Loucy (cell line): ENCODE measurements at regions not wholly inside any gene's neighbourhood (a gene's known extent, or its start where the extent isn't known, plus 50 kb on each side); places are given as distances from the start of the nearest gene placed in this dataset.

ENCODE experiments used
- H2AFZ ChIP-seq: fragments of 200-600 bp; sonication (generic); 2 replicates; pipeline ENCODE4 v1.6.0; 2016; ENCODE audit warnings: antibody characterized with exemption, mild to moderate bottlenecking, low read length, moderate library complexity
- H3F3A ChIP-seq: fragments of 200-600 bp; 2 replicates; pipeline ENCODE4 v1.6.0; 2016; ENCODE audit warnings: antibody characterized with exemption, low read depth, mild to moderate bottlenecking
- H3K27me3 ChIP-seq: fragments of 200-600 bp; sonication (generic); 2 replicates; pipeline ENCODE4 v1.6.1; 2014; ENCODE audit warnings: low read length, mild to moderate bottlenecking; ENCODE audit not compliant: insufficient read depth, poor library complexity, severe bottlenecking
- H3K36me3 ChIP-seq: fragments of 200-600 bp; sonication (generic); 2 replicates; pipeline ENCODE4 v1.6.1; 2016; ENCODE audit warnings: low read length; ENCODE audit not compliant: insufficient read depth
- H3K4me1 ChIP-seq: fragments of 200-600 bp; sonication (generic); 2 replicates; pipeline ENCODE4 v1.5.1; 2014; ENCODE audit warnings: low read length, mild to moderate bottlenecking; ENCODE audit not compliant: insufficient read depth, poor library complexity, severe bottlenecking
- H3K4me2 ChIP-seq: fragments of 200-600 bp; sonication (generic); 2 replicates; pipeline ENCODE4 v1.6.0; 2014; ENCODE audit warnings: antibody characterized with exemption, low read length, low read depth, mild to moderate bottlenecking; ENCODE audit not compliant: poor library complexity, severe bottlenecking
- H3K4me3 ChIP-seq: fragments of 200-600 bp; sonication (generic); 2 replicates; pipeline ENCODE4 v1.5.1; 2014; ENCODE audit warnings: low read length, mild to moderate bottlenecking, mixed read lengths; ENCODE audit not compliant: poor library complexity, severe bottlenecking
- H3K79me2 ChIP-seq: fragments of 200-600 bp; sonication (generic); 2 replicates; pipeline ENCODE4 v1.6.1; 2014; ENCODE audit warnings: low read length; ENCODE audit not compliant: insufficient read depth
- H3K9ac ChIP-seq: fragments of 200-600 bp; sonication (generic); 2 replicates; pipeline ENCODE4 v1.6.0; 2014; ENCODE audit warnings: mild to moderate bottlenecking, low read depth, low read length, moderate library complexity; ENCODE audit not compliant: poor library complexity, severe bottlenecking
- H3K9me2 ChIP-seq: fragments of 200-600 bp; sonication (generic); replicated peaks from 2 replicates; pipeline ENCODE4 v1.6.1; 2016; ENCODE audit warnings: low read depth, low read length, mixed read lengths
- H3K9me3 ChIP-seq: fragments of 200-600 bp; sonication (generic); 2 replicates; pipeline ENCODE4 v1.6.1; 2014; ENCODE audit warnings: mild to moderate bottlenecking, antibody characterized with exemption, low read length, low read depth; ENCODE audit not compliant: insufficient read depth
- H4K20me1 ChIP-seq: fragments of 200-600 bp; sonication (generic); 2 replicates; pipeline ENCODE4 v1.6.0; 2014; ENCODE audit warnings: antibody characterized with exemption, low read length, mild to moderate bottlenecking; ENCODE audit not compliant: insufficient read depth, poor library complexity, severe bottlenecking
- CTCF ChIP-seq: fragments of 200-600 bp; sonication (generic); conservative IDR thresholded peaks from 2 replicates; pipeline ENCODE4 v1.5.1; 2014; ENCODE audit warnings: mild to moderate bottlenecking, antibody characterized with exemption, low read length
- EZH2phosphoT487 ChIP-seq: fragments of 200-600 bp; IDR thresholded peaks from 2 replicates; pipeline ENCODE4 v1.6.1; 2018; ENCODE audit warnings: antibody characterized with exemption, mild to moderate bottlenecking, moderate library complexity, borderline replicate concordance

GRCh38 chr13:33583398-33583797 lies 234.6 kb upstream of the RFC3 start:
- Histone ChIP-seq H3K4me1 (no peaks in the 10 kb centered on the region), H3K4me2 (no peak overlapping the region), H3K4me3 (no peak overlapping the region), H3K9me2 (no peaks in the 10 kb centered on the region), H3K79me2 (no peaks in the 10 kb centered on the region), H3K9me3 (no peaks in the 10 kb centered on the region), H3K27me3 (no peaks in the 10 kb centered on the region), H3K9ac (no peak overlapping the region), H3K36me3 (no peaks in the 10 kb centered on the region), H2AFZ (no peak overlapping the region), H4K20me1 (no peaks in the 10 kb centered on the region), H3F3A (no peaks in the 10 kb centered on the region)
- TF ChIP-seq CTCF, result no peak
- TF ChIP-seq EZH2phosphoT487, result no peak

- H3K36me3 ChIP-seq, result no peaks in the 10 kb centered on the region
- TF ChIP-seq CTCF (no peak), EZH2phosphoT487 (no peak)
- no peaks in the 10 kb centered on the region for H3K27me3 ChIP-seq
- no peak overlapping the region for H2AFZ ChIP-seq
- H3F3A ChIP-seq, result no peaks in the 10 kb centered on the region
- 0 out of 2 replicates have a peak, but pooled peaks cover 4% of the 10 kb centered on the region for H3K9me2 ChIP-seq
- no peak overlapping the region for H3K4me2 ChIP-seq
- no peaks in the 10 kb centered on the region for H4K20me1 ChIP-seq
- no peak overlapping the region for H3K9ac ChIP-seq
- H3K9me3 ChIP-seq, result no peaks in the 10 kb centered on the region
- H3K79me2 ChIP-seq, result no peaks in the 10 kb centered on the region
- H3K4me3 ChIP-seq, result no peak overlapping the region
- H3K4me1 ChIP-seq, result no peaks in the 10 kb centered on the region
These were observed 227.0 kb upstream of the RFC3 start for GRCh38 chr13:33590936-33591335.

- Histone ChIP-seq H3K9ac (no peak overlapping the region), H2AFZ (no peak overlapping the region), H3K36me3 (no peaks in the 10 kb centered on the region), H3K9me2 (no peaks in the 10 kb centered on the region), H3K27me3 (no peaks in the 10 kb centered on the region), H3K4me2 (no peak overlapping the region), H3K9me3 (no peaks in the 10 kb centered on the region), H4K20me1 (no peaks in the 10 kb centered on the region), H3K4me1 (no peaks in the 10 kb centered on the region), H3F3A (no peaks in the 10 kb centered on the region), H3K4me3 (no peak overlapping the region), H3K79me2 (no peaks in the 10 kb centered on the region)
- TF ChIP-seq CTCF (no peak), EZH2phosphoT487 (no peak)
These were observed 211.3 kb upstream of the RFC3 start for GRCh38 chr13:33606692-33607091.
